ENCODE measurements at regions not wholly inside any gene's neighbourhood (a gene's known extent, or its start where the extent isn't known, plus 50 kb on each side); places are given as distances from the start of the nearest gene placed in this dataset.

DNA sequence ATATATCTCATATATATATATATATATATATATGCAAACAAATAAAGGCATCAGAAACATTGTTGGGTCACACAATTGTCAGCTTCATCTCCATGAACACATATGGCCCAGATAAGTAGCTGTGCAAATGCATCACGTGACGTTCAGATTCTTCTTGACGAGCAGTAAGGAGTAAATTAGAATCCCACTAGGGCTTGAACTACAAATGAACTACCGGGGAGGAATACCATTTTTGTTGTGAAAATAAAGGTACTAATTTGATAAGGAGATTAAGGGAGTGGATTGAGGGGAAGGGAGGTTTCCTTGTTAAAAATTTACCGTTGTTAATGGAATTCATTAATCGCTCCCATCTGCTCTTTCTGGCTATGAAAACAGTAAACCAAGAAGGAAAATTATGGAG is 186.5 kb upstream of the COPS8 start:
- DNase-seq = no peak
- TF ChIP-seq, protein P1, sequence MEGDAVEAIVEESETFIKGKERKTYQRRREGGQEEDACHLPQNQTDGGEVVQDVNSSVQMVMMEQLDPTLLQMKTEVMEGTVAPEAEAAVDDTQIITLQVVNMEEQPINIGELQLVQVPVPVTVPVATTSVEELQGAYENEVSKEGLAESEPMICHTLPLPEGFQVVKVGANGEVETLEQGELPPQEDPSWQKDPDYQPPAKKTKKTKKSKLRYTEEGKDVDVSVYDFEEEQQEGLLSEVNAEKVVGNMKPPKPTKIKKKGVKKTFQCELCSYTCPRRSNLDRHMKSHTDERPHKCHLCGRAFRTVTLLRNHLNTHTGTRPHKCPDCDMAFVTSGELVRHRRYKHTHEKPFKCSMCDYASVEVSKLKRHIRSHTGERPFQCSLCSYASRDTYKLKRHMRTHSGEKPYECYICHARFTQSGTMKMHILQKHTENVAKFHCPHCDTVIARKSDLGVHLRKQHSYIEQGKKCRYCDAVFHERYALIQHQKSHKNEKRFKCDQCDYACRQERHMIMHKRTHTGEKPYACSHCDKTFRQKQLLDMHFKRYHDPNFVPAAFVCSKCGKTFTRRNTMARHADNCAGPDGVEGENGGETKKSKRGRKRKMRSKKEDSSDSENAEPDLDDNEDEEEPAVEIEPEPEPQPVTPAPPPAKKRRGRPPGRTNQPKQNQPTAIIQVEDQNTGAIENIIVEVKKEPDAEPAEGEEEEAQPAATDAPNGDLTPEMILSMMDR (IDR thresholded peaks at IDR 0.05) = no peak
- H3K9me3 ChIP-seq = no peaks in the 10 kb centered on the region
- H3K27me3 ChIP-seq = no peaks in the 10 kb centered on the region
- H3K36me3 ChIP-seq = no peaks in the 10 kb centered on the region
- intact Hi-C loops (cut with DNase I) = no loop called here
- H3K4me3 ChIP-seq = no peak overlapping the region
- H3K4me1 ChIP-seq = no peaks in the 10 kb centered on the region
- no peak overlapping the region for H3K9ac ChIP-seq (ENCODE audit: low read depth in 2 of 2, low read length in 2 of 2)
- H3K27ac ChIP-seq = no peak overlapping the region

DNA sequence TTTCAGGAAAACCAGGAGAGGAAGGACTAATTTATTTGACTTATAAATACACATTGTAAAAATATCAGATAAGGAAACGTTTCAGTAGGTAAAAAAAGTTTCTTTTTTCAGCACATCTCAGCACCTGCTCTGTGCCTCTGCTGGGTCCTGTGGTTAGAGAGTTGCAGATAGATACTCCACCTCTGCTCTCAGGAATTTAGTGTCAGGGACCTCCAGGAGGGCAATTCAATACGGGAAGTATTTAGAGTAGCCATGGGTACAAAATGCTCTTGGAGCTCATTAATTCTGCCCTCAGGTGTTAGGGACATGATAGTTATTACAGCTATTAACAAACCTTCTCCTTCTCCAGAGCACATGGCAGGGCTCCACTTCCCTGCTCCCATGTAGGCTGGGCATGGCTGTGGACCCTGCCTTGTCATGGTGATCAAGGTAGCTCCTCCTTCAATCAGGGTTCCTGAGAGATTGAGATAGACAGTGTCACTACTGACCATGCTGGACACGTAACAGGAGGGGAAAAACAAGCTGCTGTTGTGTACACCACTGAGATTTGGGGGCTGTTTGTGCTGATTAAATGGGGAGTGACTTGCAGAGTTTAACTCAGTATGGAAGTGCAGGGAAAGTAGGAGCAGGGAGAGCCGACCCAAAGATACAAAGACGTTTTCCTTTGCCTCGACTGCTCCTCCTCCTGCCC is 185.6 kb upstream of the COPS8 start:
- no peak overlapping the region for H3K4me3 ChIP-seq
- intact Hi-C loops (cut with DNase I) = no loop called here
- H3K27ac ChIP-seq = no peak overlapping the region
- H3K9me3 ChIP-seq = no peaks in the 10 kb centered on the region
- H3K4me1 ChIP-seq = no peaks in the 10 kb centered on the region
- H3K36me3 ChIP-seq = no peaks in the 10 kb centered on the region
- H3K27me3 ChIP-seq = no peaks in the 10 kb centered on the region
- DNase-seq = no peak
- H3K9ac ChIP-seq (ENCODE audit: low read depth in 2 of 2, low read length in 2 of 2) = no peak overlapping the region
- TF ChIP-seq, protein P1 (IDR thresholded peaks at IDR 0.05) = no peak

DNA sequence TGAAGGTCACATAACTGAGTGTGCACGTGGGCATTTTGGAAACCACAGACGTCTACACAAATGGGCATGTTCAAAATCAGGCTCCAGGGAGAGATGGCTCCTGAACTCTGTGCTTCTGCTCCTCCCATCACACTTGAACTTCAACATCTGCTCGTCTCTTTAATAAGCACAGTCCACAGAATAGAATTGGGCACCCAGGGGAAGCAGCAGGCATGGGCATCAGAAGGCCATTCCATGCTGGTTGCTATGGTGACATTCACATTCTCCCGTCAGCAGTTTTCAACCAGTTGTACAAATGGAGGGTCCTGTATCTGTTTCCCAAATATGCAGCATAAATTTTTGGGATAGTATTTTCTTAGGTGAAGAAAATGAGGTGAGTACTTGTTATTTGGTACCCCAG is 183.7 kb upstream of the COPS8 start:
- Histone ChIP-seq H3K27me3 (no peaks in the 10 kb centered on the region), H3K4me1 (no peaks in the 10 kb centered on the region), H3K9me3 (no peaks in the 10 kb centered on the region), H3K4me3 (no peak overlapping the region), H3K9ac (ENCODE audit: low read depth in 2 of 2, low read length in 2 of 2) (no peak overlapping the region), H3K27ac (no peak overlapping the region), H3K36me3 (no peaks in the 10 kb centered on the region)
- DNase-seq = no peak
- intact Hi-C loops (cut with DNase I) = no loop called here
- TF ChIP-seq, protein P1 (IDR thresholded peaks at IDR 0.05) = no peak

DNA sequence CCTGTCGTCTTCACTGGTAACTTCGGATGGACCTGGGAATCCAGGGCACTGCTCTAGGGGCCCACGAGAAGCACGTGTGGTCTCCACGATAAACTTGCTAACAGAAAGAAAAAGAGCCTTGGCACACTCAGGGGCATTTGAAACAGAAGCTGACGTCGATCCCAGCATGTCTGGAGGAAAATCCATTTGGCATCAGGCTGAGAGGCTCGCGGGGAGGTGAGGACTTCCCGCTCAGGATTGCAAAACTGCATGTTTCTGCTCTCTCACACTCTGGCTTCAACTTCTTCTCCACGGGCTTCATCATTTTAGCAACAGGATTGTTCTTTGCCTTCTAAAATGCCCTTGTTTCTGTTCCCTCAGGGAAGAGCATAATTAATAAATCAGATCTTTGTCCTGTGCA is 181.7 kb upstream of the COPS8 start:
- intact Hi-C loops (cut with DNase I) = no loop called here
- Histone ChIP-seq H3K4me3 (no peak overlapping the region), H3K9me3 (no peaks in the 10 kb centered on the region), H3K36me3 (no peaks in the 10 kb centered on the region), H3K4me1 (no peaks in the 10 kb centered on the region), H3K27ac (no peak overlapping the region), H3K9ac (ENCODE audit: low read depth in 2 of 2, low read length in 2 of 2) (no peak overlapping the region), H3K27me3 (no peaks in the 10 kb centered on the region)
- TF ChIP-seq, protein P1 (IDR thresholded peaks at IDR 0.05) = no peak
- no peak for DNase-seq

DNA sequence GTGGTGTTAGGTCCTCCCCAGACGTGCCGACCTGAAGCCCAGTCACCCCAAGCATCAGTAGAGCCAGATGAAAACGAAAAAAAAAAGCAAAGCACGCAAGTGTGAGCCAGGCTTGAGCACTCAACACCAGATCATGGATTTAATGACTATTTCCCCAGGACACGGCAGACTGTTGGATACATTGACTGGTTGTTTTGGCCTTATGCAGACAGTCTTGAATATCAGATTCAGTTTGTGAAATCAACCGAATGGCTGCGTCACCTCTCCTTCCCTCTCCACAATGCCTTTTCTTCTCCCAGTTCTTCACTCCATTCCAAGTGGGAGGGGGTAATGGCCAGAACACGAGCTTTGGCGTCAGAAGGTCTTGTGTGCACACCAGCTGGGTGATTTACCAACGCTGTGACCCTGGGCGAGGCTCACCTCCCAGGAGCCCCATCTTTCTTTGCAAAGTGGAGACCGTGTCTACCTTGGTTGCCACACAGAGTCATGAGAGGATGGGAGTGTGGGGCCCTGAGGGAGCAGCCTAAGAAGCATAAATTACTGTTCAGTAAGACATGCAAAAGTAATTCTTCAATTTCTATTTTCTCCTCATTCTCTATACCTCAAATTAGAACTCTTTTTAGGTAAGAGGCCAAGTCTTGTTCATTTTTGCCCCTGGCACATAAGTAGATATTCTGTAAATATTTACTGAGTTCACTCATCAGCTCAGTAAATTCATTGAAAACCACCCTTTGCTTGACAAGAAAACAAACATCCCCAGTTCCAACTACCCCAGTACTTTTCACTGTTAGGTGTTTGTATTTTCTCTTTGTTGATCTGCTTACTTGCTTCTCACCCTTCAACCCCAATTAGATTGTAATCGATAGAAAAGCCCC is 181.1 kb upstream of the COPS8 start:
- TF ChIP-seq, protein P1 (IDR thresholded peaks at IDR 0.05) = no peak
- no peak overlapping the region for H3K9ac ChIP-seq (ENCODE audit: low read depth in 2 of 2, low read length in 2 of 2)
- H3K27me3 ChIP-seq = no peaks in the 10 kb centered on the region
- no peak overlapping the region for H3K27ac ChIP-seq
- H3K9me3 ChIP-seq = no peaks in the 10 kb centered on the region
- intact Hi-C loops (cut with DNase I) = no loop called here
- H3K4me1 ChIP-seq = no peaks in the 10 kb centered on the region
- no peak for DNase-seq
- H3K36me3 ChIP-seq = no peaks in the 10 kb centered on the region
- H3K4me3 ChIP-seq = no peak overlapping the region
